ENCODE measurements at regions not wholly inside any gene's neighbourhood (a gene's known extent, or its start where the extent isn't known, plus 50 kb on each side); places are given as distances from the start of the nearest gene placed in this dataset.

DNA sequence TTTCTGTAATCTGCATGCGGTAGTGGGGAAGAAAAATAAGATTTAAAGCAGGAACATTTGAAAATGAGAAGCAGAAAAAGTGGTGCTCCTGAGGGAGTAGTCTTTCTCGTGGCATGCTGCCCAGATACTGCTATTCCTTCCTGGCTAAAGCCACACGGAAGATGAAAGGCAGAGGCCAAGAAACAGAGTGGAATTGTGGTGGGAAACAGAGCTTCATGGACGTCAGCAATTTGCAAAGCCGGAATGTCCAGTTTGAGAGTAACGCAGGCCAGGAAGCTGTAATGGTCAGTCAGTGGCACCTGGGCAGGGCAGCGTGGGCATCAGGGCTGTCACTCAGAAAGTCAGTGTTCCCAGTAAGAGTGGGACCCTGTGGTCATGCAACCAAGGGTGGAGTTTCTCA lies 63.7 kb upstream of the FMR1 start:
- DNase-seq (ENCODE audit: low read depth) (no peak), FAIRE-seq (no peak)
- Mint-ChIP-seq H3K9me3 (ENCODE audit: unreplicated experiment) (peaks cover 3% of the 10 kb centered on the region), H3K27ac (ENCODE audit: unreplicated experiment) (no peak overlapping the region), H3K4me3 (ENCODE audit: unreplicated experiment) (no peak overlapping the region), H3K4me1 (ENCODE audit: low read depth, unreplicated experiment) (no peaks in the 10 kb centered on the region), H3K27me3 (ENCODE audit: low read depth, unreplicated experiment) (no peaks in the 10 kb centered on the region), H3K36me3 (ENCODE audit: low read depth, unreplicated experiment) (no peaks in the 10 kb centered on the region)
- Histone ChIP-seq H3K27ac (ENCODE audit: low read depth, low read length) (no peak overlapping the region), H3K9me3 (ENCODE audit: insufficient read depth, low read depth, low read length) (no peaks in the 10 kb centered on the region), H3K4me1 (ENCODE audit: insufficient read depth, low read length) (no peaks in the 10 kb centered on the region), H3K36me3 (ENCODE audit: insufficient read depth, low read length) (no peaks in the 10 kb centered on the region), H3K9ac (ENCODE audit: low read length) (no peak overlapping the region), H3K79me2 (ENCODE audit: insufficient read depth, low read length) (no peaks in the 10 kb centered on the region), H4K20me1 (ENCODE audit: insufficient read depth, low read length) (no peaks in the 10 kb centered on the region), H3K4me3 (ENCODE audit: insufficient read depth, low read depth, low read length) (no peak overlapping the region), H2AFZ (ENCODE audit: low read depth, low read length) (no peak overlapping the region), H3K4me2 (ENCODE audit: low read length) (no peak overlapping the region), H3K27me3 (ENCODE audit: insufficient read depth, low read length) (no peaks in the 10 kb centered on the region)
- TF ChIP-seq CTCF (IDR thresholded peaks at IDR 0.05; ENCODE audit: insufficient read depth, low read depth, low read length) (no peak), EZH2 (IDR thresholded peaks at IDR 0.05; ENCODE audit: insufficient read depth, low read length) (no peak)

DNA sequence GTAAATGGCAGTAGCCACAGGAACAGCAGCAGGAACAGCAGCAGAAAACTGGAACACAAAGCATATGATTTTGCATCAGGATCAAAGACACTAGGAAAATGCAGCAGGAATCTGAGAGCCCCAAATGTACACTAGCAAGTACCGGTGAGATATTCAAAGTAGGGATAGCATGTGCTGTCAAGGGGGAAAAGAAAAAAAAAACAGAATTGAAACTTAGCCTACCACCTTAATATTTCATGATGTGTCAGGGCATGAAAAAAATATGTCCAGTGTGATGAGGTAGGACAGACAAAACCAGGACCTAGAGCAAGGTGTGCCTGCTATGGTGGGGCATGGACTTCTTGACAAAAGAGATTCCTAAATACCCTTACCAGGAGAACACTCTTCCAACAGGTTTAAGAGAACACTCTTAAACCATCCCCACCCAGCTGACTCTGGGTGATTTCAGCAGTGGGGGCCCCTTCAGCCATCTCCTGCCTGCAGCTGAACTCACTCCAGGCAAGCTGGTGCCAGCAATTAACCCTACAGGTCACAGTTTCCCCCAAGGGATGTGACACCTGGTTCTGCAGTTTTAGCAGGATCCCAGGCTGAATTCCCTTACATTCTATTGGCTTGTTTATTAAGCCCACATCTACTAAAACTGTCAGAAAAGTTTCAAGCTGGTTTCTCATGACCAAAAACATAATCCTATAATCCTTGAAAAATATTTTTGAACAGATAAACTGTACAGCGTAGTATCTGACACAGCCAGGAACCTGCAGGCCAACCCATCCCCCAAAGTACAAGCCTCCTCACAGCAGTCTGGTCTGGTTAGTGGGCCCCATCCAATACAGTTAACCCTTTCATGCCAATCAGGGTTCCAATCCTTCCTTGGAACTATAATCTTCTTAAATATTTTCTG lies 62.9 kb upstream of the FMR1 start:
- no peak for DNase-seq (ENCODE audit: low read depth)
- H3K4me2 ChIP-seq (ENCODE audit: low read length): no peak overlapping the region
- no peak for FAIRE-seq
- Mint-ChIP-seq H3K4me3 (ENCODE audit: unreplicated experiment) (no peak overlapping the region), H3K27ac (ENCODE audit: unreplicated experiment) (no peak overlapping the region), H3K27me3 (ENCODE audit: low read depth, unreplicated experiment) (no peaks in the 10 kb centered on the region), H3K9me3 (ENCODE audit: unreplicated experiment) (peaks cover 3% of the 10 kb centered on the region), H3K4me1 (ENCODE audit: low read depth, unreplicated experiment) (no peaks in the 10 kb centered on the region), H3K36me3 (ENCODE audit: low read depth, unreplicated experiment) (no peaks in the 10 kb centered on the region)
- H3K9ac ChIP-seq (ENCODE audit: low read length): no peak overlapping the region
- TF ChIP-seq EZH2 (IDR thresholded peaks at IDR 0.05; ENCODE audit: insufficient read depth, low read length) (no peak), CTCF (IDR thresholded peaks at IDR 0.05; ENCODE audit: insufficient read depth, low read depth, low read length) (no peak)
- H2AFZ ChIP-seq (ENCODE audit: low read depth, low read length): no peak overlapping the region
- H3K4me1 ChIP-seq (ENCODE audit: insufficient read depth, low read length): no peaks in the 10 kb centered on the region
- H3K4me3 ChIP-seq (ENCODE audit: insufficient read depth, low read depth, low read length): no peak overlapping the region
- H4K20me1 ChIP-seq (ENCODE audit: insufficient read depth, low read length): no peaks in the 10 kb centered on the region
- H3K9me3 ChIP-seq (ENCODE audit: insufficient read depth, low read depth, low read length): no peaks in the 10 kb centered on the region
- no peaks in the 10 kb centered on the region for H3K79me2 ChIP-seq (ENCODE audit: insufficient read depth, low read length)
- no peaks in the 10 kb centered on the region for H3K36me3 ChIP-seq (ENCODE audit: insufficient read depth, low read length)
- H3K27me3 ChIP-seq (ENCODE audit: insufficient read depth, low read length): no peaks in the 10 kb centered on the region
- no peak overlapping the region for H3K27ac ChIP-seq (ENCODE audit: low read depth, low read length)

DNA sequence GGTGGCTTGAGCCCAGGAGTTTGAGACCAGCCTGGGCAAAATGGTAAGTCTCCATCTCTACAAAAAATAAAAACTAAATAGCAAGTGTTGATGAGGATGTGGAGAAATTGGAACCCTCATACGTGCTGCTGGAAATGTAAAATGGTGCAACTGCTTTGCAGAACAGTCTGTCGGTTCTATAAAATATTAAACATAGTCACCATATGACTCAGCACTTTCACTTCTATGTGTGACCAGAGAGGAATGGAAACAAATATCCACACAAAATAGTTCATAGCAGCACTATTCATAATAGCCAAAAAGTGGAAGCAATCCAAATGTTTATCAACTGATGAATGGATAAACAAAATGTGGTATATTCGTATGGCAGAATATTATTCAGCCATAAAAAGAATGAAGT lies 60.8 kb upstream of the FMR1 start:
- no peak overlapping the region for H3K9ac ChIP-seq (ENCODE audit: low read length)
- no peaks in the 10 kb centered on the region for H4K20me1 ChIP-seq (ENCODE audit: insufficient read depth, low read length)
- no peaks in the 10 kb centered on the region for H3K36me3 ChIP-seq (ENCODE audit: insufficient read depth, low read length)
- H3K4me1 ChIP-seq (ENCODE audit: insufficient read depth, low read length): no peaks in the 10 kb centered on the region
- Mint-ChIP-seq H3K27ac (ENCODE audit: unreplicated experiment) (no peak overlapping the region), H3K4me3 (ENCODE audit: unreplicated experiment) (no peak overlapping the region), H3K4me1 (ENCODE audit: low read depth, unreplicated experiment) (no peaks in the 10 kb centered on the region), H3K9me3 (ENCODE audit: unreplicated experiment) (no peaks in the 10 kb centered on the region), H3K27me3 (ENCODE audit: low read depth, unreplicated experiment) (no peaks in the 10 kb centered on the region), H3K36me3 (ENCODE audit: low read depth, unreplicated experiment) (no peaks in the 10 kb centered on the region)
- no peaks in the 10 kb centered on the region for H3K27me3 ChIP-seq (ENCODE audit: insufficient read depth, low read length)
- H3K4me2 ChIP-seq (ENCODE audit: low read length): no peak overlapping the region
- TF ChIP-seq CTCF (IDR thresholded peaks at IDR 0.05; ENCODE audit: insufficient read depth, low read depth, low read length) (no peak), EZH2 (IDR thresholded peaks at IDR 0.05; ENCODE audit: insufficient read depth, low read length) (no peak)
- FAIRE-seq (no peak), DNase-seq (ENCODE audit: low read depth) (no peak)
- H3K27ac ChIP-seq (ENCODE audit: low read depth, low read length): no peak overlapping the region
- H3K79me2 ChIP-seq (ENCODE audit: insufficient read depth, low read length): no peaks in the 10 kb centered on the region
- H3K9me3 ChIP-seq (ENCODE audit: insufficient read depth, low read depth, low read length): no peaks in the 10 kb centered on the region
- H3K4me3 ChIP-seq (ENCODE audit: insufficient read depth, low read depth, low read length): no peak overlapping the region
- H2AFZ ChIP-seq (ENCODE audit: low read depth, low read length): no peak overlapping the region
